IgD-negative memory B cell (primary cell): ENCODE measurements at regions not wholly inside any gene's neighbourhood (a gene's known extent, or its start where the extent isn't known, plus 50 kb on each side); places are given as distances from the start of the nearest gene placed in this dataset.
"Not testable (repeated sequence)": the region's sequence is repeated elsewhere in the genome, so short reads cannot be mapped to it uniquely, and the experiment has no call there.

Source experiments
- H3K27ac Mint-ChIP-seq, 3 donors: one replicate each; pipeline ENCODE4 v1.8.0; 2020 to 2022; ENCODE audit warnings: mild to moderate bottlenecking in 3 of 3, mixed read lengths in 3 of 3, moderate library complexity in 1 of 3
- H3K27me3 Mint-ChIP-seq: one replicate; pipeline ENCODE4 v1.8.0; 2021; ENCODE audit warnings: mixed read lengths
- H3K36me3 Mint-ChIP-seq: one replicate; pipeline ENCODE4 v1.8.0; 2020; ENCODE audit warnings: mild to moderate bottlenecking, mixed read lengths
- H3K4me1 Mint-ChIP-seq, 3 donors: one replicate each; pipeline ENCODE4 v1.8.0; 2020 to 2022; ENCODE audit warnings: mixed read lengths in 3 of 3, mild to moderate bottlenecking in 1 of 3
- H3K4me3 Mint-ChIP-seq, 4 donors: one replicate each; pipeline ENCODE4 v1.8.0; 2020 to 2022; ENCODE audit warnings: mild to moderate bottlenecking in 4 of 4, mixed read lengths in 4 of 4, moderate library complexity in 3 of 4
- H3K9me3 Mint-ChIP-seq, 3 donors: one replicate each; pipeline ENCODE4 v1.8.0; 2020 to 2021; ENCODE audit warnings: mixed read lengths in 3 of 3, mild to moderate bottlenecking in 1 of 3

DNA sequence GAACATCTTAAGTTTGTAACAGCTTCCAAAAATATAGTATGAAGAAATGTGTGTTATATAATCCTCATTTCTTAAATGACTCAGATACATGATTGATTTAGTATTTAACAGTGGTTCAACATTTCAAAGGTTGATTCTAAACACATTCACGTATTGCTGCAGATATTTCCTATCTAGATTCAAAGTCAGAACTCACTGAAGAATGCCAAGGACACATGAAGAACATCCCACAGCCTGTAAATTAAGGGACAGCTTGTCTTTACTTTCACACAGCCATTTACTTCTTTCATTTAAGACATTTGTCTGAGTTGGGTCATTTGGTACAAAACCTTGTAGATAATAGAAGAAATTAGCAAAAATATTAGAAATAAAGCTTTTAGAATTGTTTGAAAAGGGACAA is 66.9 kb upstream of the CPSF6 start:
- Mint-ChIP-seq H3K36me3 (peaks cover 2% of the 10 kb centered on the region), H3K4me1 (no peaks in the 10 kb centered on the region), H3K27ac (no peak overlapping the region), H3K27me3 (no peaks in the 10 kb centered on the region), H3K4me3 (no peak overlapping the region), H3K9me3 (peaks cover 0 to 3% (median 0%) of the 10 kb centered on the region in 3 donors)

GRCh38 chr12:69173368-69173767 is 66.0 kb upstream of the CPSF6 start:
- Mint-ChIP-seq H3K27ac (no peak overlapping the region), H3K4me1 (no peaks in the 10 kb centered on the region), H3K9me3 (peaks cover 0 to 3% (median 0%) of the 10 kb centered on the region in 3 donors), H3K4me3 (no peak overlapping the region), H3K36me3 (peaks cover 2% of the 10 kb centered on the region), H3K27me3 (no peaks in the 10 kb centered on the region)

DNA sequence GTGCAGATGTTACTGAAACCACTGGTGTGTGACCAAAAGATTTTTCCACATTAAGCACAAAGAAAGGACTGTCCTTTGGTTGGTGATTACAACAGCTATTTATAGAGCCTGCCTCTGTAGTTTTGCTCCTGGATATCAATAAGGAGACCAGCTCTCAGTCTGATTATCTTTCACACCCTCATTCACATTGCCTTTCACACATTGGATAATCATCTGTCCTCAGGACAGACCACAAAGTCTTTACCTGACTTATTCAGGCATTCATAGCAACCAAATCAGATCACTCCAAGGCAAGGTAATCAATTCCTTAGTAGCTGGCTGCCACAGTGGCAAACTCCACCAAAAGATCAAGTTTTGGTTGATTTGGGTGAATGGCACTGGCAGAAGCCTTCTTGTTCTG is 59.6 kb upstream of the CPSF6 start:
- Mint-ChIP-seq H3K27ac (no peak overlapping the region), H3K36me3 (no peaks in the 10 kb centered on the region), H3K4me3 (no peak overlapping the region), H3K27me3 (peaks cover 4% of the 10 kb centered on the region), H3K4me1 (no peaks in the 10 kb centered on the region), H3K9me3 (peaks cover 0 to 3% (median 0%) of the 10 kb centered on the region in 3 donors)

GRCh38 chr12:69187572-69187971 is 51.8 kb upstream of the CPSF6 start:
- H3K9me3 Mint-ChIP-seq = peaks cover 4 to 11% (median 8%) of the 10 kb centered on the region in 3 donors
- H3K27me3 Mint-ChIP-seq, H3K36me3 Mint-ChIP-seq, H3K4me3 Mint-ChIP-seq, H3K4me1 Mint-ChIP-seq, H3K27ac Mint-ChIP-seq: not testable (repeated sequence)

- H3K27ac Mint-ChIP-seq = no peak overlapping the region
- no peaks in the 10 kb centered on the region for H3K4me1 Mint-ChIP-seq
- no peak overlapping the region for H3K4me3 Mint-ChIP-seq
- peaks cover 2% of the 10 kb centered on the region for H3K27me3 Mint-ChIP-seq
- peaks cover 1% of the 10 kb centered on the region for H3K36me3 Mint-ChIP-seq
- peaks cover 4 to 11% (median 8%) of the 10 kb centered on the region in 3 donors for H3K9me3 Mint-ChIP-seq
Observed at GRCh38 chr12:69189378-69189978, 49.9 kb upstream of the CPSF6 start.
